GM21526 (cell line): ENCODE measurements at regions not wholly inside any gene's neighbourhood (a gene's known extent, or its start where the extent isn't known, plus 50 kb on each side); places are given as distances from the start of the nearest gene placed in this dataset.
"Not testable (repeated sequence)": the region's sequence is repeated elsewhere in the genome, so short reads cannot be mapped to it uniquely, and the experiment has no call there.

Source experiments
- ATAC-seq: cut with Tn5 transposase; IDR thresholded peaks from one replicate; pipeline ENCODE4 v1.9.1; 2021; ENCODE audit warnings: moderate library complexity; ENCODE audit not compliant: unreplicated experiment, low FRiP score

- no peak for ATAC-seq
Measured at GRCh38 chr10:125555267-125555666, 127.7 kb downstream of the TEX36 start.

GRCh38 chr10:125554753-125555152 lies 128.2 kb downstream of the TEX36 start:
- ATAC-seq: no peak

DNA sequence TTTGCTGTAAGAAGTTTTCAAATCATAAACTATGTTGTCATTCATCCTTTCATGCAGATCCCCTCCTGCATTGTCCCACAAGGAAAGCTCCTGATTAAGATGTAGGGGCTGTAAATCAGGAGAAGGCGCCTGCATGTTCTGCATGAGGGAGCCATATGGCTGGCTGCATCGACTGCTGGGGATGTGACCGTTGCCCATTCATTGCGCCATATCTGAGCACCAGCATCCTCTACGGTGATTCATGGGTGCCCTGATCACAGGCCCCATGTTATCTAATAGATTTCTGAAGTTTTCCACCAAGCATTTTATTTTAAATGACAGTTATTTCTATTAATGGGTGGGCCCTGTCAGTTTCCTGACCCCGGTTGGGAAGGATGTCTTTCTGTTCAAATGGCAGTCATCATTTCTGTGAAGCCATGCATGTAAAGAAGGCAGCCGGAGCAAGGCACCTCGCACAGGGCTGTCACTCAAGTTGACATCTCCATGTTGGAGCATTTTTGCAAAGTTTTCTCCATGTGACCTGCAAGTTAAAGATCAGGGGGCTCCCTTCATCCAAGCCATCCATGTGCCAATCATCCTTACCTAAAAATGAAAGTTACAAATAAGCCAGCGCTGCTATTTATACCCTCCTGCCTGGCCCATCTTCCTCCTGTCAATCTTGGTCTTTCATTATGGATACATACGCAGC lies 128.8 kb downstream of the TEX36 start:
- ATAC-seq: no peak

DNA sequence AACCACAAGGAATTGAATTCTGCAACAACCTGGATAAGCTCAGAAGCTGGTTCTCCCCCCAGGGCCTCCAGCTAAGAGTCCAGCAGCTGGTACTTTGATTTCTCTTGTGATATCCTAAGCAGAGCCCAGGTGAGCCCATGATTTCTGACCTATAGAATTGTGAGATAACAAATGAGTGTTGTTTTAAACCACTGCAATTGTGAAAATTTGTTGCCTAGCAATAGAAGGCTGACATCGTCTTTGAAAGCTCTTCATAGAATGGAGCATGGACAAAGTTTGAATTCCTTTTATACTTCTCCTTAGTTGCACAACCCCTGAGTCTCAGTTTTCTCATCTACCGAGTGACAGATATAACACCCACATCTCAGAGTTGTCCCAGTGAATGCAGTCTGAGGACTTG lies 129.9 kb downstream of the TEX36 start:
- ATAC-seq: no peak

GRCh38 chr10:125551247-125551646 lies 131.7 kb downstream of the TEX36 start:
- no peak for ATAC-seq

GRCh38 chr10:125550362-125550761 lies 132.6 kb downstream of the TEX36 start:
- ATAC-seq: no peak

- no peak for ATAC-seq
Measured at GRCh38 chr10:125549653-125550052, 133.3 kb downstream of the TEX36 start.

DNA sequence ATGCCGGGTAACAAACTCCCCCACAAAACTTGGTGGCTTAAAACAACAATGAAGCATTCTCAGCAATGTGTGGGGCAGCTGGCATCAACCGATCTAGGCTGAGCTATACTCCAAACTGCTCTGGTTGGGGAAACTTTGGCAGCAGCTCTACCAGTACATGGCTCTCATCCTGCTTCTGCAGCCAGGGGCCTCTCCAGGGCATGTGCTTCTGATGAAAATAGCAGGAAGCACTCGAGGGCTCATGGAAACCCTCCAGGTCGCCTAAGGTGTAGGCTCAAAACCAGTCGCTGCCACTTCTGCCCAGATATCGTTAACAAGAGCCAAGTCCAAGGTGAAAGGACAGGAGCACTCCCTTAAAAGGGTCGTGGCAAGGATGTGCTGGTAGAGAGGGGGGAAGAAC lies 134.1 kb downstream of the TEX36 start:
- no peak for ATAC-seq

- ATAC-seq: no peak
Measured at GRCh38 chr10:125548356-125548755, 134.6 kb downstream of the TEX36 start.

DNA sequence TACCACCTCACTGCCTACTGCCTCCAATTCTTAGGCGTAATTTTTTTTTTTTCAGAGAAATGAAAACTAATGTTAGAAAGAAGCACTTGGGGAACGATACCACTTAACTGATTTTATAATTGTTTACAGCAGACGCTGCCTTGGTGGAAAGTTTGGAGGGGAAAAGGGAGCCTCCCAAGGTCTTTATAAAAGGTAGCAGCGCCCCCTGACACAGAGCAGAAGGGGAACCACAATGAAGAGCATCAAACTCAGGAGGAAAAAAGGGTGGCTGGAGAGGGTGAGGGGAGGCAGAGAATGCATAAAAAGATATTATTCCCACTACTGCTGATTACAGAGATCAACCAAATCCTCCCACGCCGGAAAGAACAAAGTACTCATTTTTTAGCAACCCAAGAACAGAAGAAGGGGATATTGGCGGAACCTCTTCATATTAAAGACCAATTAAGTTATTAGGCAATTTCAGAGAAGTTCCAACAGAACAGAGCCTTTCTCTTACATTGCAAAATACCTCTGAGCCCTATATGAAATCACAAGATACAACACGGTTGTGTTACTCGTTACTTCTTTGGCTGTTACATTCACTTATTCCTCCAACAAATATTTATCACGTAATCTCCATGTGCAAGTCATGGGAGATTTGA lies 135.8 kb downstream of the TEX36 start:
- ATAC-seq: no peak

- no peak for ATAC-seq
Measured at GRCh38 chr10:125543796-125544195, 139.2 kb downstream of the TEX36 start.

DNA sequence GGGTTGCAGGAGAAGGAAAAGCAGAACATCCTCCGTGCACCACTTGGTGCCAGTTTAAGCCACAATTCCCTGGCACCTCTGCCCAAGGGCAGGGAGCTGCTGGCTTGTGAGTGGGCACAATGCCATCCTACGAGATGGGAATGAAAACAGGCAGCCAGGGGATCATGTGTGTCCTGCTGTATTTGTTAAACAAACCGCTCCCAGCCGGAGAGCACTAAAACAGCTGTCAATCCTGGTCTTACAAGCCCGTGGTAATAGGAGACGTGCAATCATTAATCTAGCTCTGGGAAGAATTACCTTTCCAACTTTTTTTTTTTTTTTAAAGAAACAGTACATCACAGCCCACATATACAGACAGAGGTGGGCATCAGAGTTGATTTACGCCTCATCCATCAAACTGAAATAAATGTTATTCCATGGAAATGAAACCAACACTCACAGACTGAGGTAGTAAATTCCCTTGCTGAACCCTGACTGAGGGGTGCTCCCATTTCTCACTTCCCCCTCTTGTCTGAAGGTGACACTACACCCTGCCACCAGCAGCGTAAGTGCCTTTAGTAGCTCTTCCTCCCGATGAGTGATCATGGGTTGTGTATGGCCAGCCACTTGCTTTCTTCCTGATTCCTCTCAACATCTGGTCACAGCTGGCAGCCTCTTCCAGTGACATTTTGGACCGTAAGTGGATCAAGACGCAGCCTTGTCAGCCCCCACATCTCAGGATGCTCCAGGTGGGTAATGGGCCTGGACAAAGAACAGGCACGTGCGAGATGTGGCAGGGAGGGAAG lies 143.8 kb downstream of the TEX36 start:
- ATAC-seq: no peak

GRCh38 chr10:125536236-125536635 lies 146.7 kb downstream of the TEX36 start:
- ATAC-seq: no peak

DNA sequence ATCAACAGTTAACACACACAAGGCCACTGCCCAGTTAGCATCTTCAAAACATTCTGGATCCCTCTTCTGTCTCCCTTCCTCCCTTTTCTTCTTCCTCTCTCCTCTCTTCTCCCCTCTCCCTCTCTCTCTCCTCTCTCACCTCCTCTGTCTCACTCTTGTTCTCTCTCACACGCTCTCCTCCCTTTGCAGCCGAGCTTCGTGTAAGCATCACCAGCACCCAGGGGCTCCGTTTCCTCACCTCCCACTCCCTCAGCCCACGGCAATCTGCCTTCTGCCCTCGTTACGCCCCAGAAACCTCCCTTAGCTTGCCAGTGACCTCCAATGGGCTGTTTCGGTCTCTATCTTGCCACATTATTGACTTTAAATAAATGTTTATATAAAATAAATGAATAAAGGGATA lies 147.4 kb downstream of the TEX36 start:
- ATAC-seq: no peak

GRCh38 chr10:125534515-125534914 lies 148.4 kb downstream of the TEX36 start:
- no peak for ATAC-seq

DNA sequence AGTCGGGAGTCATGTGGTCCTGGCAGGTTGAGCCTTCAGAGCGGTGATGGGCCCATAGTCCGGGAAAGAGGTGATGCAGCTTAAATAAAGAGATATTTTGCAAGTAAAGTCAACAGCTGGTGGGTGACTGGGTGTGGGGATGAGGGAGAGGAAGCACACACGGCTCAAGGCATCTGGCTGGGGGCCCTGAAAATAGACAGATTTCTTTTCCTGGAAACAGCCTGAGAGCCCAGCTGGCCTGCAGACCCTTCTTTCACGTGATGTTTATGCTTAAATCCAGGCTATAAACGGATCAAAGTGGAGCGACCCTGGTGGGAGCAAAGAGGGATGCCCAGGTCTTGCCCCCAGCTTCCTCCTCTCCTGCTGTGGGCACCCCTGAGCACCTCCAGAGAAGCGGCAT lies 149.1 kb downstream of the TEX36 start:
- no peak for ATAC-seq

DNA sequence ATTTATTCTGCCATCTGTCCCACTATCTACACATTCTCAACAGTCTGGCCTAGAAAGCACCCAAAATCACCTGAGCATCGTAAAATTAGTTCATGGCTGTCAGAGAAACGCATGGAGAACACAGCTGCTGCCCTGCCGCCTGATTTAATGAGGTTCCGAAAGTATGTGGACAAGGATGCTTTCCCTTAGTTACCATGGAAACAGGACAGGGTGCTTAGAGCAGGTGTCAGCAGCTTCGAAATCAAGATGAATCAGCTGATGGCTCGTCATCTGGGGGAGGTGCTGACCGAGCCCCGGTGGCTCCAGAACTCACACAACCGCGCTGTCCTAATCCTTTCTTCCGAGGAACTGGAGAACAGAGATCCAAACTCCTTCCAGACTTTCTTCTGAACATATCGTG lies 151.5 kb downstream of the TEX36 start:
- ATAC-seq: no peak

GRCh38 chr10:125523347-125523746 lies 159.6 kb downstream of the TEX36 start:
- no peak for ATAC-seq

DNA sequence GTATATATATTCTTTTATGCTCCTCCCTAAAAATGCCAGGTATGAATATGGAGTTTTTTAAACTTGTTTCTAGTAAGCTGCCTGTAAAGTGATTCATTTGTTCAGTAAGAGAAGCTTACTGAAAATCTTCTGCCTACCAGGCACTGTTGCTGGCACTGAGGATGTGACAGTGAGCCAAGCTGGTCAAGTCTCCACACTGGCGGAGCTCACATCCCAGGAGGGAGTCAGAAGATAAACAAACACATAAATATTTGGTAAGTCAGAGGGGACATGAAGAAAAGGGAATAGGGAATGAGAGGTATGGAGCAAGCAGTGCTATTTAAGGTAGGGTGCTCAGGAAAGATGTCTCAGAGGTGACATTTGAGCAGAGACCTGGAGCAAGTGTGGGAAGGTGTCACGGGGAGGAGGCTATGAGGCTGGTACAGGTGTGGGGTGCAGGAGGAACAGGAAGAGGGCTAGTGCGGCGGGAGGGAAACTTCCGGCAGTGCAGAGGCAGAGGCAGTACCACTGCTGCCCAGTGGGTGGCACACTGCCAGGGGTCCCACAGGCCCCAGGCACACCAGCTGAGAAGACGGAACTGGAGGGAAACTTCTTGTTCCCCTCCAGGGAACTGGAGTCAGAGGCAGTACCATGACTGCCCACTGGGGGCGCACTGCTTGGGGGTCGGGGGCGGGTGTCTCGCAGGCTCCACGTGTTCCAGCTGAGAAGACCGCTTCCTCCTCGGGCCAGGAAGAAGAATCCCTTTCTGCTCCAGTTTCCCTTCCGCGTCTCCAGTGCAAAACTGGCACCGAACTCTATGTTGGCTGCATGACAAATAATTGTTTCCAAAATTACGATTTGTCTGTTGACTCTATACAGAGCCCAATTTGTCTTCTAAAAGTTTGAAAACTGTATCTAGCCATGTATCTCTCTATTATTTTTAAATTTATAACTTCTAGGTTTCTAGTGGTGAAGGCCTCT lies 161.0 kb downstream of the TEX36 start:
- ATAC-seq: no peak

- no peak for ATAC-seq
Measured at GRCh38 chr10:125520968-125521367, 162.0 kb downstream of the TEX36 start.

DNA sequence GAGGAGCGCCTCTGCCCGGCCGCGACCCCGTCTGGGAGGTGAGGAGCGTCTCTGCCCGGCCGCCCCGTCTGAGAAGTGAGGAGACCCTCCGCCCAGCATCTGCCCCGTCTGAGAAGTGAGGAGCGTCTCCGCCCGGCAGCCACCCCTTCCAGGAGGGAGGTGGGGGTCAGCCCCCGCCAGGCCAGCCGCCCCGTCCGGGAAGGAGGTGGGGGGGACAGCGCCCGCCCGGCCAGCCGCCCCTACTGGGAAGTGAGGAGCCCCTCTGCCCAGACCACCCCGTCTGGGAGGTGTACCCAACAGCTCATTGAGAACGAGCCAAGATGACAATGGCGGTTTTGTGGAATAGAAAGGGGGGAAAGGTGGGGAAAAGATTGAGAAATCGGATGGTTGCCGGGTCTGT lies 164.6 kb downstream of the TEX36 start:
- ATAC-seq: not testable (repeated sequence)
